Right kidney (tissue), 1 donor: ENCODE measurements at regions not wholly inside any gene's neighbourhood (a gene's known extent, or its start where the extent isn't known, plus 50 kb on each side); places are given as distances from the start of the nearest gene placed in this dataset.
"Not testable (repeated sequence)": the region's sequence is repeated elsewhere in the genome, so short reads cannot be mapped to it uniquely, and the experiment has no call there.

Experiments
- DNase-seq: peaks from one replicate; pipeline ENCODE4 v3.0.0-alpha.2; 2016

DNA sequence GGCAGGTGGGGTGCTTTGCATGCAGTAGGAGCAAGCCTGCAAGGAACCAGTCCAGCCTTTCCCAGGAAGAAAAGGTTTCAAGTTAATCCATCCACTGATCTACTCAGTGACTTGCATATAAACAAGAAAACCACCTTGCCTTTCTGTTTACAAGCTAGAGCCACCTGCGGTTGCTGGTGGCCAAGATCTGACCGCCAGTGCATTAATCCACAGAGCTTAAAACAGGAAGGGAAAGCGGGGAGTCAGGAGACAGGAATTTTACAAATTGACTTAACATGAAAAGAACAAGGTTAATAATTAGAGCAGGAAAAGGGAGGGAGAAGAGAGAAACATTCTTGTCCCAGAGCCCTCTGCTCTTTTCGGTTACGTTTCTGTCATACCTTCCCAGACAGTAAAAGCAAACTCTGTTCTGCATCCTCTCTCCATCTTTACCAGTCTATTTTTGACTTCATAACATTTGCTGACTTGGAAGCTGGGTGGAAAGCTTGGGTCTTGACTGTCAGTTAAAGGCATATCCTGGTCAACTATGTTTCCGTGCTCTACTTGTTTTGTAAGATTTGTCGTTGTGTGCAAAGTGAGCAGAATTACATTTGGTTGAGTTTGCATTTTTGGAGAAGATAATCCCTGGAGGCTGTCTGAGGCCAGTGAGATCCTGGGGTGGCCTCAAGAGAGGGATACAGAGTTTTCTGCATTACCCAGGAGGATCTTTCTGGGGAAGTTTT lies 760.6 kb downstream of the EFNB2 start:
- DNase-seq = peak; percentile 26

DNA sequence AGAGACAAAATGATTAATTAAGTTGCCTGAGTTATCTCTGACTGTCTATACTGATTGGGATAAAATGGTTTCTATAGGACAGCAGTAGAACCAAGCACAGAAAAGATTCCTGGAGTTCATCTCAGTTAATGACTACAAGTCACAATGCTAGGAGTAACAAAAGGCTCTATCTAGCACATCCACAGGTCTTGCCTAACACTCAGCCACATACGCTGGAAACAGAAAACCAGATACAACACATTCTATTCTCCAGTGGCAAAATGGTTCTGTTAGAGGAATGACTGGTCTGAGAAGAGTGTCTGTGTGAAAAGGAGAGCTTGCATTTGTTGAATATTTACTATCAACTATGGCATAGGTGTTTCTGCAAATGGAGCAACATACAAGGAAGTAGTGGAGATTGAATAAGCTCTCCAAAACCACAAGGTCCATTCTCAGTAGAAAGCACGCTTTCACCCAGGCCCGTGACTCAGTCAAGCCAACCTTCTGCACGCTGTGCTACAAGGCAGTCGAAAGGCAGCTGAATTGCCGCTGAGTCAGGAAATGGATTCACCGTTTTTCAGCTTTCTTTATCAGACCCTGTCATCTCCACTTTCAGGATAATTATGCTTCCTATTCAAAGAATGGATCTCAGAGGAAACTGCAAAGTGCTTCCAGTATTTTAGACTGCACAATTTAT lies 761.5 kb downstream of the EFNB2 start:
- peak; percentile 3 for DNase-seq

DNA sequence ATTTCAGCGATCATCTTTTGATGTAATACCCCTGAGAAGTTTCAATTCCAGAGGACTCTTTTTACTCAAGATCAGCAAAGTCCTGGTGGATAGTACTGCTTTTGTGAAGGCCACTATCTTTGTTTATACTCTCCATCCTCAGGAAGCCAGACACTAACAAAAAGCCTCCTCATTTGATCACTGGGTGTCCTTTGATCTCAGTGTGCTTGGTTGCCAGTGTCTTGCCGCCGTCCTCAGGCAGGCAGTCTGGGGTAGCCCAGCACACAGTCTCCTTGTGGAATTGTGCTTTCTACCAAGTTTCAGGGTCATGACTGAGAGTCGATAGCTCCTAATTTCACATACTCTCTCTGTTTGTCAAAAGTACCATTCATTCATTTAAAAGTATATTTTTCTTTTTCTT lies 762.2 kb downstream of the EFNB2 start:
- no peak for DNase-seq

DNA sequence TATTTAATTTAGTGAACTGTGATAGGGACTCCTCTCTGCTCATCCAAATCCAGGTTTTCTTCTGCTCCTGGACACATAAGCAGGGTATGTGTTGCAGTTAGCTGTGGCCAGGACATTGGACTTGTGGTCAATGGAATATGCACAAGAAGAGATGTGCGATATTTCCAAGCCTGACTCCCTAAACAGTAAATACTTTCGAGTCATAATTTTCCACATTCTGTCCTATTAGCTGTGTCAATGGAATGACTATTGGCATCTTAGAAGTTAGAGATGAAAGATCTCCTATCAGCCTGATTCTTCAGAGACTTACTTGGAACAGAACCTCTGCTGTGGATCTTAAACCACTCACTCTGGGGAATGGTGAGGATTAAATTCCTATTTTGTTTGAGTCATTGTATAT lies 771.0 kb downstream of the EFNB2 start:
- DNase-seq = no peak

DNA sequence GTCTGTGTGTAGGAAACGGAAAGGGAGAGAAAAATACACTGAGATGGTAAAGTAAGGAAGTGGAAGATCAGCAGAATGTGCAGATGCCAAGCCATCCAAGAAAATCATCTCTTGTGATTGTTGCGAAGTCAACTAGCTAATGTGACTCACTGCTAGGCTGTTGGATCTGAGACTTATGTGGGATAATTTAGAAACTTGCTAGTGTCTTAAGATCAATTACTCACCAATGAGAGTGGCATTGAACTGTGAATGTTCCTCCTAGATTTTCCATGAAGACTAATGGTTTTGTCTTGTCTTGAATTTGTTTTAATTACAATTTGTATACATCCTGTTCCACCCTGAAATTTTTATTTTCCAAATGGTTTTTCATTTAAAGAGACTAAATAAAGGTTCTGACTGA lies 771.6 kb downstream of the EFNB2 start:
- DNase-seq = no peak

DNA sequence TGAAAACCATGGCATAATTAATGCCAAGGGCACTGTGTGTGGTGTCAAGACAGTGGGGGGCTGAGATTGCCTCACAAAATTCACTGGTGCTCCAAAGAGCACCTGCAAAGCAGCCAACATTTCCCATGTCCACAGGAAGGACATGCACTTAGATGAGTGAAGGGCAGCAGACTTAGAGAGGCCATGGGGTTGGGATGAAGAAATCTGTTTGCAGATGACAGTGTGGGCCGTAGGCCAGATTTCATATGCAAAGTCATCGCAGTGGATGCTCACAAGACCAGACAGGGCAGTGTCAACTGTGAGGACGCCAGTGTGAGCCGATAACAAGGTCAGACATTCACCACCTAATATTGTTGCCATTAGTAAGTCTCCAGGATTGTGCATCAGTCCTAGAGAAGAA lies 773.4 kb downstream of the EFNB2 start:
- DNase-seq = no peak

DNA sequence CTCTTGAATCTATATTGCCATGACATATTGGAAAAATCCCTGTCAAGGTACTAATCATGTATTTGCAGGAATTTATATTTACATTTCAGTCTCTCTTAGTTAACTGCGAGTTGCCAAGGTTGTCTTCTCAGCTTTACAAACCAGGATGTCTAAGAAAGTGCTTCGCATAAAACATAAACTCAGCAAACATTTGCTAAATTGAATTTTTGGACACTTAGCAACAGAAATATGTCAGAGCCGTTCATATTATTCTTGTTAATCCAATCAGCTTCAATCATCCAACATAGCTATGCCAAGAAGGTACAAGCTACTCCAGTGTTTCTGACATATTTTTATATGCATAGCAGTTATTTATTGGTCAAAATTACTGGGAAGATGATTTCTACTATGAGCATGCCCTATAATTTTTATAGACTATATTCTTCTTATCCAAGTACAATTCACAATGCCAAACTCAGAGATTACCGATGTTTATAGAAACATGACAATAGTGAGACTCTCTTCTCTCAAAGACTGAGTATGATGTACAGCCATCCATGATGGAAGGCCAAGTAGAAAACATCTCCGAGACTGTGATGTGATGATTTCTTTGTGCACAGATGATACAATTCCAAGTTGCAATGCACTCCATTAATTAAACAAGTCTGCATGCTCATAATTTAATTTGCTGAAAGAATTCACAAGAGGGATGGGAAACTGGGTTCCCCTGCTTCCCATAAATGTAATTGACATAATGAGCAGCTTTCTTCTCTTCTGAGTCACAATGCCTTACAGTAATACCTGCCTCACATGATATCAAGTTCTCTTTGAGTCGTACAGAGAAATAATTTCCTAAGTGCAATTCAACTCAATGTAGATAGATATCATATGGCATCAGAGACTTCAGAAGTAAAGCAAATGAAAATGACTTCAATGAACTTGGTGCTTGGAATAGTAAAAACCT lies 776.3 kb downstream of the EFNB2 start:
- no peak for DNase-seq

DNA sequence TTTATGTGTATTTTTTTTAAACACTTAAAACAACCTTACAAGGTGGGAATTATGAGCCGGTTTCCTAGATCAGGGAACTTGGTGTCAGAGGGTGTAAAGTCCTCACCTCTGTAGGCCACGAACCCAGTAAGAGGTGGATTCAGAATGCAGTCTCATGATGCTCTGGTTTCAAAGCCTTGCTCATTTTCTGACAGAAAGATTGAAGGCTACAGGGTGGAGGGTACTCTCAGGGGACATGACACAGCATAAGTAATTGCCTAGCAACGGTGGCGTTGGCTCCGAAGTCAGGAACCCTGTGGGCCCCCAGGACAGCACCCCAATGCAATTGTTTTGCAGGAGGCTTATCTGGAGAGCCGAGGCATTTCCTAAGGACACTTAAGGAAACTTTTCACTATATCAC lies 794.7 kb downstream of the EFNB2 start:
- DNase-seq = no peak

DNA sequence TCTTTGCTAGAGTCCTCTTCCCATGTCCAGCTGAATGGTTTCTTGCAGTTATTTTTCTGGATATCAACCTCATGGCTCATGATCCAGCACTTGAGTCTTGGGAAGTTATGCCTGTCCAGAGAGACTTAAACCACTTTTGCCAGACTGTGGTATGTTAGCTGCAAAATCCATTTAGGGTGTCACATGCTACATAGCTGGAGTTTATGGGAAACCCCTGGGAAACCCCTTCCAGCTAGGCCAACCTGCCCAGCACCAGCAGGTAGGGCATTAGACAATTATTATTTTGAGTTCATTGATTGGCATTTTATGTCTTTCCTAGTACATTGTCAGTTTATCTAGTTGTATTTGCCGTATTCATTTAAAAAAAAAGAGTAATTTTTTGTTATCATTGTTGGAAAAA lies 797.8 kb downstream of the EFNB2 start:
- no peak for DNase-seq

DNA sequence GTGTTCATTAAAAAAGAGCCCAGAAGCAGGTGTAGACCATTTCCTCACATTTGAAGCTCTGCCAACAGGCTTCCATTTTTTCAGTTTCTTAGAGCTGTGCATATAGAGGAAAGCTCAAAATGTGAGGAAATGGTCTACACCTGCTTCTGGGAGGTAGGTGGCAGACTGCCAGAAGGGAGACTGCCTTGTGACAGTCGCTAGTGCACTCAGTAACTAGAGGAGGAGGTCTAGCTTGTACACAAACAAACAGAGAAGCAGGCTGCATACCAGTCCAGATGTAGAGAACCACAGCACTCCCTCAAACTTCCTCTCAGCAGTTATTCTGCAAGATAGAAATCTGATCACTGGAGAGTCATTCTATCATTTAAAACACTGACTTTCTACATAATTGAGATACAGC lies 800.2 kb downstream of the EFNB2 start:
- DNase-seq = no peak

DNA sequence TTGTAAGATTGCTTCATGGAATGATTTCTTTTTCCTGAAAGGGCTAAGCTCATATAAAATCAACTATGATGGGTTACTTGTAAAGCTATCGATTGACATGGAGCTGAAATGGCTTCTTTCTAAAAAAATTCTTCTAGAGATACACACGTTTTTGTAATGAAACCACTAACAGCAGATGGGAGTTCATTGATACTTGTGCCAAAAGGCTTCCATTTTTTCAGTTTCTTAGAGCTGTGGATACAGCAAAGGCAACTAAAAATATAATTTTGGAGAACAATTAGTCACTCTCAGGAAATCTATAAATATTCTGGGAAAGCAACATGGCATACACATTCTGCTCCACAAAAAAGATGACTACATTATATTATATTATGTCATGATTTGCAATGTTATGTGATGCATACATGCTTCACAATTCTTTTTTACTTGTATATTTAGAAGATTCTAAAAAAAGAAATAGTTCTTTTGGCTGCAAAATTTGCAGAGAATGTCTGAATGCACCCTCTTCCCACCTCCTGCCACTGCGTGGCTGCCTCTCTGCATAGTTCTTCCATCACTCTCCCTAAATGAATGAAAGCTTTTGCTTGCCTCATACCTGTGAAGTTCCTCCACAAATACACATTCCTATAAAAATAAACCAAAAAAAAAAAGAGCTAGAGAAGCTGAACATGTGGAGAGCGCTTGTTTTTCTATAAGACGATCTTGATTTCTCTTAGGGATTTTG lies 802.5 kb downstream of the EFNB2 start:
- DNase-seq = no peak

DNA sequence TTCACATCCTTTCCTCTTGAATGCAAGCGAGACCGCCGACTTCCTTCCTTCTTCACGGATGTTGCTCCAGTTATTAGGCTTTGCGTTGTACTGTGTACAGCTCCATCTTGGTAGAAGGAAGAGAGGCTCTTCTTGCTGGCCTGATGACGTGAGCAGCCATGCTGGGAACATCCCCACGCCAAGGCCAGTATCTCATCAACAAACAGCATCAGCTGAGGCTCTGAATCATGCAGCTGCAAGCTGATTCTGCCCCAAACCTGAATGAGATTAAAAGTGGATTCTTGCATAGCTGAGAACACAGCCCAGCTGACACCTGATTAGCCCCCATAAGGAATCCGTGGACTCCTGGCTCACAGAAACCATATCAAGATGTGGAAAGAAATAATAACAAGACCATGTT lies 809.6 kb downstream of the EFNB2 start:
- DNase-seq = no peak

DNA sequence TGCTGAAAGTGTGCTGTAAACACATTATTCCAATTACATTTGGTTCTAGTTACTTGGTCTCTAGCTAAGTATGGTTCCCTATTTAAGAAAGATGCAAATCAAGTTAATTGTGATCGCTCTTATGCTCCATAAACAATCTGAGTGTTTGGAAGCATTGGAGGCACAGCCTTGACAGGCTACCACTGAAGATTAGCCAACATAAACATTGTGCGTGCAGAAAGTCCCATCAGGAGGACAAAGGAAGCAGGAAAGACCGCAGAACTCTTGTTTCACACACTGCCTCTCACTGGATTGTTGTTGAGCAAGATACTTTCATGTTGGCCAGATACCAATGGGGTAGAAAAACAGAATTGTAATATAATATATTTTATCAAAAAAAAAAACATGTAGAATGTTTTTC lies 814.4 kb downstream of the EFNB2 start:
- no peak for DNase-seq

DNA sequence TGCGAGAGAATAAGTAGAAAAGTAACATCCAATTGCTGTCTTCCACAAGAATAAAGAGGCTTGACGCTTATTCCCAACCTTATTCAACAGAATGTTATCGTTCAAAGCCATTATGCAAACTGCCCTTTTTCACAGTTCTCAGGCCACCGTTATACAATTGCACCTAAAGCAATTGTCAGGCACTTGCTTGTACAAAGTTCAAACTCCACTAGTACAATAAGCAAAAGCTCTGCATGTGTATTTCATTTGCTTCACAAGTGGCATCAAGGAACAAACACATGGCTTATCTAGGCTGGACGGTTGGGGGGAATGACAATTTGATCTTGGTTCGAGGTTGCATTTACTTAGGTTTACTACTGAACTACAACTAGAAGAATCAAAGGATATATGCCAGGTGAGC lies 815.6 kb downstream of the EFNB2 start:
- no peak for DNase-seq

DNA sequence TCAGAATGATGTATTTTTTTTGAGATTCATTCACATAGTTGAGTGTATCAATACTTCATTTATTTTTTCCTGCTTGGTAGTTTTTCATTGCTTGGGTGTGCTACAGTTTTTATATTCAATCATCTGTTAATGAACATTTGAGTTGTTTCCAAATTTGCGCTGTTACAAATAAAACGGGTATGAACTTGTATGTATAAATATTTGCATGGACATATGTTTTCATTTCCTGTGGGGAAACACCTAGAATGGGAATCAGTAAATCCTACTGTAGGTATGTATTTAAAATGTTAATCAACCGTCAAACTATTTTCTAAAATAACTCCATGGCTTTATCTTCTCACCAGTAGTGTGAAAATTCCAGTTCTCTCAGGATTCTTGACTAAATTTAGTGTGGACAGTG lies 826.3 kb downstream of the EFNB2 start:
- DNase-seq = no peak

DNA sequence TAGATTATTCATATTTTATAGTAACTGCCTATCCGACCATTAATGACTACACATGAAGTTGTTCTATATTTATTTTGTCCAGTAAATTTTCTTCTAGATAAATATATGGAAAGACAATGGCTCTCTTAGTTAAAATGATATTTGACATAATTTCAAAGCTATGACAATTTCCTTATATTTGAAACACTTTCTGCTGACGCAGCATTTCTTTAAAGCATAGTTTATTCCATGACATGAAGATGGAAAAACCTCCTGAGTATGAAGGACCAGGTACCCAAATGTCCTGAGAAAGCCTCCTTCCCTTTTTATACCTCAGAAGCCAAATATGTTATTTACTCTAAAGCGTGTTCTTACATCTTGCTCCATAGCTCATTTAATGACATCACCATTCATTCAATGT lies 831.6 kb downstream of the EFNB2 start:
- DNase-seq = no peak

DNA sequence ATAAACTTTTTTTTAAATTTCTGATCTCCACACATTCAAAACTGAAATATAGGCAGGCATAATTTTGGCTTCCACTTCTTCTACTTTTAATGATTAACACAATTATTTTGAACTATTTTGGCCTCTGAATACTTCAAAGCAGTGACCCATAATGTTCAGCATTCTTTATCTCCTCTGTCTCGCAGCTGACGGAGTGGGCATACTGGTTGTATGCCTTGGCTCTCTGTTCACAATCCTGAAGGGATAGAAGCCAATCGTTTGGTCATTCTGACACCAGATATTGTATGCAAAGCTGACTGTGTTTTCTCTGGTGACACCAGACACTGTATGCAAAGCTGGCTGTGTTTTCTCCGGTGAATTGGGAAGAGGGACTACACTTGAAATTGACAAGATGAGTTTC lies 833.0 kb downstream of the EFNB2 start:
- peak; percentile 20 for DNase-seq

DNA sequence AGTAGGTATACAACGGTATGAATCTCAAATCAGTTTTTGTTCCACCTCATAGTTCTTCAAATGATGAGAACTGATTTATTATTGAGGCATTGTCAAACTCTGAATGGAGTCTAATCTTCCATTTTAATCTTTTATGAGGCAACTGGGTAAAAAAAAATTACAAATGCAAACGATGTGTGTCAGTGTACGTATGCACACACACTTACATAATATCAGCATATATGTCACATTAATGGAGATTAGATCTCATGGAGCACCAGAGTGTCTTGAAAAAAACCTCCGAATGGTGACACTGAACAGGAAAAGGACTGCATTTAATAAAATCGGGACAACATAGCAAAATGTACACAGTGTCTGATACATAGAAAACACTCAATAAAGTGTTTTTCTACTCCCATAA lies 842.7 kb downstream of the EFNB2 start:
- no peak for DNase-seq

DNA sequence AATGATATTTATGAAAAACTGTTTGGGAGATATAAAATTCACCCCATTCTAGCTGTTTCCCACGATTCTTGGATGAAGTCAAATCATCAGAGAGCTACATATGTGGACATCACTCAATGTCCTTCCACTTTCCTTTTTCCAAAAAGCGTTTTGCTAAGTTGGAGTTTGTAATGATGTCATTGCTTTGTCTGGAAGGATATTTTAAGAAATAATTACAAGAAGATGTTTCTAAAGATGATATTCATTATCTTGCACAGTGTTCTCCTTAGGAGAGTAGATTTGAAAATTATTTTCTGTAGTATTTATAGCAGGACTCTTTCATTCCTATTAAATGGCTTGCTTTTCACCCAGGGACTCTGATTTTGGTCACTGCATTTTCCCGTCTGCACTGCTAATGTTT lies 851.2 kb downstream of the EFNB2 start:
- no peak for DNase-seq

DNA sequence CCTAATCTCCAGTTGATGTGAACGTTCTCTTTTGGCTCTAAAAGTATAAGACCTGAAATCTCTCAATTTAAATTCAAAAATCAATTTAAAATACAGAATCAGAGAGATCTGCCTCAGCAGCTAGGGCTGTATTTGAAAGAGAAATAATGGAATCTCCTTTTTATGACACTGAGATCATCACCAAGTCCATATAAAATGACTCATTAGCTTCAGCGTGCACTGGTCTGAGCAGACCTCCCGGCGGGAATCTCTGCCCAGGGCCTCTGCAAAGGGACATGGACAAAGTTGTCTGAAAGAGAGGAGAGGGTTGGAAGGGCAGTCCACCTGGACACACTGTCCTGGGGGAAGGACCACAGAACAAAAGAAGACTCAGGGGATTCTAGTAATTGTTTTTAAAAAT lies 855.6 kb downstream of the EFNB2 start:
- no peak for DNase-seq

DNA sequence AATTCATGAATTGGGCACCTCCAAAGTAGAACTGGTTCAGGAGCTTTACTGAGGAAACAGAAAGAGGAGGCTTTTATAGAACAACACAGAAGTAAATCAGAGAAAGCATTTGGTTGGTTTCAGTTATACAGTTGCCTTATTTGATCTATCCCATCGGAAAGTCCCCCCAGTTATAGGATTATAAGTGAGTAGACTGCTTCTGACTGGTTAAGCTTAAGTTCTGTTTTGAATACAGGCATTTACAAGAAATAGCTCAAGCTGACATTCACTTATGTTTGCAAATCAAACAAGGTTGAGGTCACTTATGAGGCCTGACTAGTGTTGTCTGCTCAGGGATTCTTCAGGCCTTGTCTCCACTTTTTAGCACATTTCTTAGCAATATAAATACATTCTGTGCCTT lies 857.4 kb downstream of the EFNB2 start:
- no peak for DNase-seq

DNA sequence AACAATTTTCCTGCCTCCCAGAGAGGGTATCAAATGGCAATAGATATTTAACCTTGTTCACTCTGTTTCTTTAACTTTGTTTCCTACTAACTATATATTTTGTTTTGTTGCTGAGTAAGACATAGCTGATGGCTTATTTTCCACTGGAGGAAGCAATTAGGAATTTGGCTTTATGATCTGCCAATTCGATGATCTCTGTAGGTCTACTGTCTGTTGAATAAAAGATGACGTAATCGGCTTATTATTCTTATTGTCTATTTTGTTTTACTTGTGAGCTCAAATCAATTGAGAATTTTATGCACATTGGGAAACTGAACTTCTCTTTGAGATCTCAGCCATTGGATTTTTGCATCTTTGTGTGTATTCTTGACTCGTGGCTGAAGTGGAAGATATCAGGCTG lies 862.6 kb downstream of the EFNB2 start:
- DNase-seq = no peak

DNA sequence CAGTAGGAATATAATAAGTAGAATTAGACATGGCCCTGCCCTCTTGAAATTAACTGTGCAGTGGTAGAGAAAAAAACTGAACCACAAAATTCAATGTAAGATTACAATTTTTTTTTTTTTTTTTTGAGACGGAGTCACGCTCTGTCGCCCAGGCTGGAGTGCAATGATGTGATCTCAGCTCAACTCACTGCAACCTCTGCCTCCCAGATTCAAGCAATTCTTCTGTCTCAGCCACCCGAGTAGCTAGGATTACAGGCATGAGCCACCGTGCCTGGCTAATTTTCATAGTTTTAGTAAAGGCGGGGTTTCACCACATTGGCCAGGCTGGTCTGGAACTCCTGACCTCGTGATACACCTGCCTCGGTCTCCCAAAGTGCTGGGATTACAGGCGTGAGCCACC lies 864.3 kb downstream of the EFNB2 start:
- not testable (repeated sequence) for DNase-seq
